ENCODE measurements at regions not wholly inside any gene's neighbourhood (a gene's known extent, or its start where the extent isn't known, plus 50 kb on each side); places are given as distances from the start of the nearest gene placed in this dataset.

DNA sequence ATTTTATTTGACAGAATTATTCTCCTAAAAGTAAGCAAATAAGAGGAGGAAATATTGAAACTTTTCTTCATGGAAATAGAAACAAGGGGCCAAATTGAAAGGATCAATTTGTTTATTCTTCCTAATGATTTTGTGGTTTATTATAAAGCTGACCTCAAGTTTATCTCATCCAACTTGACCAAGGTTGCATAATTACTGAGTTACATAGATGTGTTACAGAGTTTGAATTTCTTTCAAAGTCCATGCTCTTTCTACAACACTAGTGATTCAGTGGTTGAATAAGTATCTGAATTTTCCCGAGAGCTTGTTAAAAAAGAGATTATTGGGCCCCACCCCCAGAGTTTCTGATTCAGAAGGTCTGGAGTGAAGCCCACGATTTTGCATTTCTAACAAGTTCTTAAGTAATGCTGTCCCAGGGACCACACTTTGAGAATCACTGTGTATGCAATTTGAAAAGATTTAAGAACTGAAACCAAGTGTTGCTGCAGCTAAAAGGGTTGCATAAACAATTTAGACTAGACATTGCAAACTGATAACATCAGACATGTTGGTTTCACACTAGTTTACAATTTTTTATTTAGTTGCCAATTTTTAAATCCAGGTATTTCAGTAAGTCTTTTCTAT is 485.7 kb upstream of the ANO5 start:
- TF ChIP-seq ZNF311 (CRISPR knock-in tag; IDR thresholded peaks at IDR 0.05): no peak
- no peak for TF ChIP-seq POLR2A (conservative IDR thresholded peaks at IDR 0.05)
- no peak for TF ChIP-seq MYNN (IDR thresholded peaks at IDR 0.05)
- TF ChIP-seq MYNN (CRISPR knock-in tag; IDR thresholded peaks at IDR 0.05): no peak
- TF ChIP-seq ZNF561 (CRISPR knock-in tag; conservative IDR thresholded peaks at IDR 0.05): no peak
- no peak for TF ChIP-seq EZH2 (IDR thresholded peaks at IDR 0.05; ENCODE audit: borderline replicate concordance, low read depth, low read length)
- TF ChIP-seq, protein P1, sequence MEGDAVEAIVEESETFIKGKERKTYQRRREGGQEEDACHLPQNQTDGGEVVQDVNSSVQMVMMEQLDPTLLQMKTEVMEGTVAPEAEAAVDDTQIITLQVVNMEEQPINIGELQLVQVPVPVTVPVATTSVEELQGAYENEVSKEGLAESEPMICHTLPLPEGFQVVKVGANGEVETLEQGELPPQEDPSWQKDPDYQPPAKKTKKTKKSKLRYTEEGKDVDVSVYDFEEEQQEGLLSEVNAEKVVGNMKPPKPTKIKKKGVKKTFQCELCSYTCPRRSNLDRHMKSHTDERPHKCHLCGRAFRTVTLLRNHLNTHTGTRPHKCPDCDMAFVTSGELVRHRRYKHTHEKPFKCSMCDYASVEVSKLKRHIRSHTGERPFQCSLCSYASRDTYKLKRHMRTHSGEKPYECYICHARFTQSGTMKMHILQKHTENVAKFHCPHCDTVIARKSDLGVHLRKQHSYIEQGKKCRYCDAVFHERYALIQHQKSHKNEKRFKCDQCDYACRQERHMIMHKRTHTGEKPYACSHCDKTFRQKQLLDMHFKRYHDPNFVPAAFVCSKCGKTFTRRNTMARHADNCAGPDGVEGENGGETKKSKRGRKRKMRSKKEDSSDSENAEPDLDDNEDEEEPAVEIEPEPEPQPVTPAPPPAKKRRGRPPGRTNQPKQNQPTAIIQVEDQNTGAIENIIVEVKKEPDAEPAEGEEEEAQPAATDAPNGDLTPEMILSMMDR (IDR thresholded peaks at IDR 0.05 in 2 of 3, conservative IDR thresholded peaks at IDR 0.05 in 1 of 3; ENCODE audit: insufficient read depth in 2 of 3, low read depth in 1 of 3, low read length in 3 of 3): no peak
- no peak for TF ChIP-seq SP1 (CRISPR knock-in tag; IDR thresholded peaks at IDR 0.05)
